ENCODE measurements at regions not wholly inside any gene's neighbourhood (a gene's known extent, or its start where the extent isn't known, plus 50 kb on each side); places are given as distances from the start of the nearest gene placed in this dataset.
"Not testable (repeated sequence)": the region's sequence is repeated elsewhere in the genome, so short reads cannot be mapped to it uniquely, and the experiment has no call there.

- DNase-seq (ENCODE audit: low spot score), result no peak
These were observed 586.6 kb downstream of the C4orf33 start for GRCh38 chr4:129682586-129682985.

- no peak for DNase-seq (ENCODE audit: low spot score)
These were observed 612.0 kb downstream of the C4orf33 start for GRCh38 chr4:129707949-129708348.

DNA sequence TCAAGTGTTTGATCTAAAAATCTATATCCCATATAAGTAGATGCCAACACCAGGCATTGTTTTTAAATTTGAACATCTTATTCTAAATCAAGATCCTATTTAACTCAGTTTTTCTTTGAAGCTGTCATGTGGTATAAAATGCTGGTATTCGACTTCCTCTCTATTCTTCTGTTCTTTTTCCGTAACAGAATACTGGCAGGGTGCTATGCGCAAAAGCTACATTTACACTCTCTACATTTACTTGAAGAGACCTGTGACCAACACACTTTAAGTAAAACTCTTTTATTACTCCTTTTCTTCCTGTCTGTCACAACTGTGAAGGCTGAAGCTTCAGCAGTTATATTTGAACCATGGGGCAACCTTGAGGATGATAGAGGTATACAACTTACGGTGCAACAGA, 612.8 kb downstream of the C4orf33 start:
- DNase-seq (ENCODE audit: low spot score), result no peak

DNA sequence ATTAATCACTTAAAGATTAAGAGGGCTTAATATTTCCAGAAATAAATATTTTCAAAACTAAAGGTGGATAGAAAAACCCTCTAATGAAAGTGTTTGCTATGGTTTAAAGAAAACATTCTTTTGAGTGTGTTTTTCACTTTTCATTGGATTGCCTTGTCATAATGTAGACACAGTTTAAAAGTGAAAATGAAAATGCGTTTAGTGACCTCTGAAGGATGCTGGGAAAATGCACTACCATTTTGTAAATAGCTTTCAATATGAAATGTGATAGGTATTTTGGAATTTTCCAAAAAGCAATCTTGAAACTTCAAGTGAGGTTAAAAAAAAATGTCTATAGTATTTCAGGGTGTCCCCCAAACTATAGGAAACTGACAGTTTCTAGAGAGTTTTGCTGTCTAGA, 642.2 kb downstream of the C4orf33 start:
- DNase-seq (ENCODE audit: low spot score), result peak; percentile 1

DNA sequence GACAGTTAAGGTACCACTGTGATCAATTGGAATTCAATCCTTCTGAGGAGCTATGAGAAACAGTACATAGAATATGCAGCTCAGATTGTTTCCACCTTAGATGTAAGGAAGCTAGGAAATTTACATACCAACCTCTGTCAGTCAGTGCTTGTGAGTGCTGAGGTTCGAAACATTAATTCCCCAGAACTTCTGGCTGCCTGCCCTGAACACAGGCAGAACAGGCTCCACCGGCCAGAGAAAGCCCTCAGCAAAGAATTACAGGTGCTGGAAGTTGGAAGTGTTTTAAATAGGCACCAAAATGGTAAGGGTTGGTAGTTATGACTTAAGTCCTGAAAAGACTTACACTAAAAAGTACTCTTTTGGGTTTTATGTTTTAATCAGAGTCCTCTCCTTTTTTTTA, 651.8 kb downstream of the C4orf33 start:
- DNase-seq (ENCODE audit: low spot score), result no peak

DNA sequence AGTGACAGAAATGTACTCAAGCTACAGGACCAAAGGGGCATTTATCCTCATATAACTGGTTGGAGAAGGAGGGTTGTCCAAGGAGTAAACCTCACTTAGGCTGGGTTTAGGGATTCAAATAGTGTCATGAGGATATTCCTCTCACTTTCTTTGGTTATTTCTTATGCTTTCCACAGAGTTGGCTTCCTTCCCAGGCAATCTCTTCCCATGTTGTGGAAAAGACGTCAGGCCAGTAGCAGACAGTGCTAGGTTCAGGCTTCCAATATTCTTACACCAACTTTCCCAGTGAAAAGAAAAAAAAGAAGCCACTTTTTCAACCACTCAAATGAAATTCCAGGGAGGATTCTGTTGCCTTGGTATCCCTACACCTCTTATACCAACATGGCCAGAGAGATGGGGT, 653.0 kb downstream of the C4orf33 start:
- no peak for DNase-seq (ENCODE audit: low spot score)

- no peak for DNase-seq (ENCODE audit: low spot score)
These were observed 655.7 kb downstream of the C4orf33 start for GRCh38 chr4:129751646-129752045.

DNA sequence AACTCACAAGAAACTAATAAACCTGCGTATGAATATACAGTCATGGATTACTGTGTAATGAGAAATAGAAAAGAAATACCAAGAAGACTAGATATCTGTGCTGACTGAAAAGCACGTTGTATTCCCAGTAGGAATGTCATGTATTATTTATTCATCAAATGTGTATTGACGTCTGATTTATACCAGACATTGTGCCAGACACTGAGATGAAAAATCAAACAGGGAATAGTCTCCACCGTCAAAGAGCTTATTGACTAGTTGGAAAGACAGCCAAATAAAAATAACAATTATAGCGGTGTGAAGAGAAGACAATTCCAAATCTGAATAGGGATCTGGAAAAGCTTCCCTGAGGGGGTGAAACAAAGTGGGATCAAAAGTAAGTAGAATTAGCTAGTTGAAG, 687.6 kb downstream of the C4orf33 start:
- DNase-seq (ENCODE audit: low spot score), result no peak

- DNase-seq (ENCODE audit: low spot score), result no peak
These were observed 692.5 kb downstream of the C4orf33 start for GRCh38 chr4:129788486-129788885.

DNA sequence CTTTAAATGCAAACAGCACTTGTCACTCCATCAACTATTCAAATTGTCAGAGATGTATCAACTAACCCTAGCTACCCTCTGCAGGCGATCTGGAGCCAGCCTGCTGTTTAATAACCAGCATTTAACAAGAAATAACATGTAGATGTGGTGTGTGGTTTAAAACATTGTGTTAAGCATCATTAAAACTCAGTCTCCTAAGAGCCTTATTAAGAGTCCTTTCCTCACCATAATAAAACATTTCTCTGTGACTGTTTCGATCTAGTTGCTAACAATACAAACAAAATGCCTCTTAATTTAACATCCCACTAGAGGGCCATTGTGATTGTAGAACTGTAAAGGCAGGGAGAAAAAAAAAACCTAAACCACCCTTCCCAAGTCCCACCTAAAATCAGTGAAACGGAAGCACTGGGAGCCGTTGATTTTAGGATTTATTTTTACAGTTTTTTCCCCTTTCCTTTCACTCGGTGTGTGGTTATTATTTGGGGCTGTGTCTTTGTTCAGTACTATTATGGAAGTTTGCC, 708.6 kb downstream of the C4orf33 start:
- DNase-seq (ENCODE audit: low spot score), result no peak

GRCh38 chr4:129806986-129807385, 711.0 kb downstream of the C4orf33 start:
- no peak for DNase-seq (ENCODE audit: low spot score)

GRCh38 chr4:129808242-129808641, 712.3 kb downstream of the C4orf33 start:
- no peak for DNase-seq (ENCODE audit: low spot score)

DNA sequence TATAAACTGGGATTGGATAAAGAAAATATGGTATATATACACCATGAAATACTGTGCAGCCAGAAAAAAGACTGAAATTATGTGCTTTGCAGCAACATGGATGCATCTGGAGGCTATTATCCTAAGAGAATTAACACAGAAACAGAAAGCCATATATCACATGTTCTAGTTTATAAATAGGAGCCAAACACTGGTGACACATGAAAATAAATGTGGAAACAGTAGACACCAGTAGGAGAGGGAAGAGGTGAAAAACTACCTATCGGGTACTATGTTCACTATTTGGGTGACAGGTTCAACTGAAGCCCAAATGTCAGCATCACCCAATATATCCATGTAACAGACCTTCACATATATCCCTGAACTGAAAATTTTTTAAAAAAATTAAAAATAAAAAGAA, 725.1 kb downstream of the C4orf33 start:
- DNase-seq (ENCODE audit: low spot score), result no peak

DNA sequence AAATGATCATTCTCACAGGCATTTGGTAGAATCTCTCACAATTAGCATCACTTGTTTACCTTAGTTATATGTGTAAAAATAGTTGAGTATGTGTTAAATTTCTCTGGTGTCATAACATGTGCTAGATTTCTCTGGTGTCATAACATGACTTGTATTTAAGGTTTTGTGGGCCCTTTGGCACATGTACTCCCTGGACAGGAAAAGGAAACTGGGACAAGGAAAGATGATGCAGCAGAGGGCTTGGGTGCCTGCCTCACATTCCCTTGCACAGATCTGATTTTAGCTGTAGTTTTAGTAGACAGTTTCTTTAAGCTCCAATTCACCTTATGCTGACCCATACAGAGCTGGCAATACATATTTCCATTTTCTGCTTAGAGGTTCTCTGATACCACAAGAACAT, 726.0 kb downstream of the C4orf33 start:
- no peak for DNase-seq (ENCODE audit: low spot score)

DNA sequence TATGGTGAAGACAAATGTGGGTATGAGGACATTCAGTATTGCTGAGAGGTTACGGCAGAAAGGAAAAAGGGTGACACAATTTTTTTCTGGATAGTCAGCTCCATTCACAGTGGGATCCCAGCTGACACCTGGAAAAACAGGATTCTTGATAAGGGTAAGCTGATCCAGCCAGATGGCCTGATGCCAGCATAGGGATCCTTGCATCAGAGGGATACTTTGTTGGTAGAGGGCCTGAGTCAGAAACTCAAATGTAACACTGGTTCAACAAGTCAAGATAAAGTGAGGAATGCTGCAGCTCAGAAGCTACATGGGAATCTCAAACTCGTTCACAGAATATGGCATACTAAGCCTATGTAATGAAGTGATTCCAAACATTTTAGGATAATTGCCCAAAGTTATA, 726.7 kb downstream of the C4orf33 start:
- DNase-seq (ENCODE audit: low spot score), result peak; percentile 57

GRCh38 chr4:129823105-129823504, 727.2 kb downstream of the C4orf33 start:
- peak; percentile 6 for DNase-seq (ENCODE audit: low spot score)

- no peak for DNase-seq (ENCODE audit: low spot score)
These were observed 733.4 kb downstream of the C4orf33 start for GRCh38 chr4:129829373-129829772.

- DNase-seq (ENCODE audit: low spot score), result no peak
These were observed 743.7 kb downstream of the C4orf33 start for GRCh38 chr4:129839687-129840086.

- no peak for DNase-seq (ENCODE audit: low spot score)
These were observed 746.1 kb downstream of the C4orf33 start for GRCh38 chr4:129842096-129842495.

GRCh38 chr4:129852434-129852833, 756.5 kb downstream of the C4orf33 start:
- DNase-seq (ENCODE audit: low spot score), result no peak

- DNase-seq (ENCODE audit: low spot score), result not testable (repeated sequence)
These were observed 757.9 kb downstream of the C4orf33 start for GRCh38 chr4:129853685-129854467.

- DNase-seq (ENCODE audit: low spot score), result no peak
These were observed 766.5 kb downstream of the C4orf33 start for GRCh38 chr4:129862461-129862860.

DNA sequence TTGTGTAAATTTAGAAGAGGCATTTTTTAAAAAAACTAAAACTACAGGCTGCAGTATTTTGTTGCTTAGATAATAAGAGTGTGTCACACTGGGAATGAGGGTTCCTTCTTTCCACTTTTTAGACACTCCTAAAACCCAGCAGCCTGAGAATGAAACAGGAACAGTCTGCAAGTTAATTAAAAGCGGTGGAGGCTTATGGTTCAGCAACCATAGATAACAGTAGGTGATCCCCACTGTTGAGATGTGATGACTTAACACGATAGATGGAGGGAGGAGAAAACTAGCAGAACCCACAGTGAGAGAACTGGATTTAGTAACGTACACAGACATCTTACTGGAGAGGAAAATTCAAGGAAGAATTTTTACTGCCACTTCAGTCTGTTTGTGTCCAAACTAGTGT, 767.3 kb downstream of the C4orf33 start:
- no peak for DNase-seq (ENCODE audit: low spot score)

- DNase-seq (ENCODE audit: low spot score), result no peak
These were observed 788.0 kb downstream of the C4orf33 start for GRCh38 chr4:129883996-129884395.
